Mesendoderm (in vitro differentiated cells): ENCODE measurements at regions not wholly inside any gene's neighbourhood (a gene's known extent, or its start where the extent isn't known, plus 50 kb on each side); places are given as distances from the start of the nearest gene placed in this dataset.

ENCODE experiments used
- DNase-seq: peaks from one replicate; pipeline ENCODE4 v3.0.0; 2013
- H2AK5ac ChIP-seq: 2 replicates; pipeline ENCODE4 v1.6.1; 2013; ENCODE audit warnings: low read length, inconsistent platforms
- H2BK120ac ChIP-seq: 2 replicates; pipeline ENCODE4 v1.6.1; 2013; ENCODE audit warnings: low read depth, mild to moderate bottlenecking, low read length, moderate library complexity, mixed read lengths
- H2BK15ac ChIP-seq: replicated peaks from 2 replicates; pipeline ENCODE4 v1.6.1; 2013; ENCODE audit warnings: low read depth, mild to moderate bottlenecking, moderate library complexity
- H2BK5ac ChIP-seq: 2 replicates; pipeline ENCODE4 v1.6.1; 2013; ENCODE audit warnings: low read length, inconsistent platforms
- H3K18ac ChIP-seq: 2 replicates; pipeline ENCODE4 v1.6.1; 2013; ENCODE audit warnings: mild to moderate bottlenecking, low read length, mixed read lengths
- H3K23ac ChIP-seq: one replicate; pipeline ENCODE4 v1.6.1; 2013; ENCODE audit warnings: low read length
- H3K27ac ChIP-seq: 2 replicates; pipeline ENCODE4 v1.5.1; 2013; ENCODE audit warnings: low read depth, mild to moderate bottlenecking, inconsistent platforms, low read length, moderate library complexity
- H3K27me3 ChIP-seq: 2 replicates; pipeline ENCODE4 v1.6.1; 2013; ENCODE audit warnings: low read length, control low read depth, mild to moderate bottlenecking, inconsistent platforms; ENCODE audit not compliant: insufficient read depth, poor library complexity
- H3K36me3 ChIP-seq: 2 replicates; pipeline ENCODE4 v1.6.1; 2013; ENCODE audit warnings: low read length, inconsistent platforms; ENCODE audit not compliant: control insufficient read depth, insufficient read depth
- H3K4ac ChIP-seq: one replicate; pipeline ENCODE4 v1.6.1; 2013; ENCODE audit warnings: low read depth, mild to moderate bottlenecking, low read length, moderate library complexity
- H3K4me1 ChIP-seq: 2 replicates; pipeline ENCODE4 v1.6.1; 2013; ENCODE audit warnings: low read depth, low read length, inconsistent platforms; ENCODE audit not compliant: control insufficient read depth
- H3K4me2 ChIP-seq: 2 replicates; pipeline ENCODE4 v1.6.1; 2013; ENCODE audit warnings: low read length
- H3K4me3 ChIP-seq: 2 replicates; pipeline ENCODE4 v1.5.1; 2013; ENCODE audit warnings: mild to moderate bottlenecking, low read length
- H3K56ac ChIP-seq: one replicate; pipeline ENCODE4 v1.6.1; 2013; ENCODE audit warnings: low read length
- H3K79me1 ChIP-seq: 2 replicates; pipeline ENCODE4 v1.6.1; 2013; ENCODE audit warnings: low read length, inconsistent platforms
- H3K79me2 ChIP-seq: 2 replicates; pipeline ENCODE4 v1.6.1; 2013; ENCODE audit warnings: mild to moderate bottlenecking, low read length; ENCODE audit not compliant: control insufficient read depth, insufficient read depth
- H3K9ac ChIP-seq: 2 replicates; pipeline ENCODE4 v1.6.1; 2013; ENCODE audit warnings: low read length, inconsistent platforms
- H4K5ac ChIP-seq: one replicate; pipeline ENCODE4 v1.6.1; 2013; ENCODE audit warnings: low read length
- H4K8ac ChIP-seq: one replicate; pipeline ENCODE4 v1.6.1; 2013; ENCODE audit warnings: low read depth, mild to moderate bottlenecking, control low read depth, low read length, moderate library complexity
- WGBS: extraction: QIAGEN DNeasy Blood & Tissue Kit; methylation state at CpG from one replicate; pipeline ENCODE4 v1.1.7; 2013; ENCODE audit warnings: low lambda C conversion rate, missing lambda C conversion rate; ENCODE audit not compliant: insufficient coverage; ENCODE audit errors: extremely low coverage; 5-methylcytosine and 5-hydroxymethylcytosine counted together

GRCh38 chr16:86215979-86216585 is 294.2 kb upstream of the FOXF1 start:
- H3K18ac ChIP-seq = no peak overlapping the region
- WGBS = no CpG with 5 or more reads among the region's 9 CpGs
- no peak overlapping the region for H3K27ac ChIP-seq

GRCh38 chr16:86216591-86216990 is 293.7 kb upstream of the FOXF1 start:
- H3K79me1 ChIP-seq = no peaks in the 10 kb centered on the region
- H3K4ac ChIP-seq = no peak overlapping the region
- H2BK120ac ChIP-seq = no peak overlapping the region
- no peak overlapping the region for H4K5ac ChIP-seq
- no peak overlapping the region for H3K4me3 ChIP-seq
- no CpG with 5 or more reads among the region's 9 CpGs for WGBS
- no peak for DNase-seq
- H4K8ac ChIP-seq = no peak overlapping the region
- no peak overlapping the region for H3K27ac ChIP-seq
- H3K36me3 ChIP-seq = no peaks in the 10 kb centered on the region
- no peak overlapping the region for H3K23ac ChIP-seq
- no peak overlapping the region for H3K4me2 ChIP-seq
- no peaks in the 10 kb centered on the region for H3K4me1 ChIP-seq
- H3K79me2 ChIP-seq = no peaks in the 10 kb centered on the region
- no peak overlapping the region for H2AK5ac ChIP-seq
- H3K18ac ChIP-seq = no peak overlapping the region
- H3K27me3 ChIP-seq = no peaks in the 10 kb centered on the region
- no peak overlapping the region for H2BK5ac ChIP-seq
- no peak overlapping the region for H3K56ac ChIP-seq
- no peak overlapping the region for H2BK15ac ChIP-seq
- no peak overlapping the region for H3K9ac ChIP-seq

More at GRCh38 chr16:86215979-86216585, 294.2 kb upstream of the FOXF1 start:
- Histone ChIP-seq H3K9ac (no peak overlapping the region), H3K36me3 (no peaks in the 10 kb centered on the region), H2BK120ac (no peak overlapping the region), H3K79me1 (no peaks in the 10 kb centered on the region), H4K8ac (no peak overlapping the region), H3K27me3 (no peaks in the 10 kb centered on the region), H2BK5ac (no peak overlapping the region), H3K4me2 (no peak overlapping the region), H3K4me3 (no peak overlapping the region), H3K4ac (no peak overlapping the region), H2AK5ac (no peak overlapping the region), H3K79me2 (no peaks in the 10 kb centered on the region), H2BK15ac (no peak overlapping the region), H3K23ac (no peak overlapping the region), H3K4me1 (no peaks in the 10 kb centered on the region), H4K5ac (no peak overlapping the region), H3K56ac (no peak overlapping the region)
- no peak for DNase-seq

DNA sequence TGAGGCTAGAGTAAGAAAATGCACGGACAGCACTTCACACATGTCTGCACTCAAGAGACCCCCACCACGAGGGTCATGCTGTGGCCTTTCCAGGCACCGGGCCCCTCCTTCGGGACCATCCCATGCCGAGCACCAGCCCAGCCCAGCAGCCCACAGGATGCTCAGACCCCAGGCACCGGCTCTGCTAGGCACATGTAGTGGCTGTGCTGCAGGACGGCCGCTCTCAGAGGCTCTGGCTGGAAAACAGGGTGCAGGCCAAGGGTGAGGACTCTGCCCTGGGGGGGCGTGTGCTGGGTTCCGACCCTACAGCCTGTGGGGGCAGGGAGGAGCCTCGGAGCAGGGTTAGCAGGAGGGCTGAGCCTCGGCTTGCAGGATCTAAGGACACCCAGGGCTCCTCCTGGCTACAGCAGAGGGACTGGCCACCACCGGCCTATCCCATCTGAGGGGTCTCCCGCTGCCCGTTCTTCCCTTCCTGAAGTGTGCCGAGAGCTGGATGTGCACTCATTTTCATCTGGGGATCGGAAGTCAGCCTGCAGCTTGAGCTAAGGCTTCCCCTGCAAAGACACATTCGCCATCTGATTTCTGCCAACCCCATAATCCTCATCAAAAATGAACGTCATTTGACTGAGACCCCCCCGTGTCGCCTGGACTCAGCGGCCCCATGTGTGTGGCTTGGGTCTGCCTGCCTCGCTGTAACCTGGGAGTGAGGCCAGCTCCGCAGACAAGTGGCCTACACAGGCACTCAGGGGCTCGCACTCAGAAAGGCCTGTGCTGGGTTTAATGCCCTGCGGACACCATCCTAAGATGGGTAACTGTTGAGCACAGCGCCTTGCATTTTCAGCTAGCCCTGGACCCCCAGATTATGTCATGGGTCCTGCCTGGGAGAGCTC is 293.1 kb upstream of the FOXF1 start:
- H2AK5ac ChIP-seq = no peak overlapping the region
- H3K36me3 ChIP-seq = no peaks in the 10 kb centered on the region
- no peak overlapping the region for H3K9ac ChIP-seq
- no peaks in the 10 kb centered on the region for H3K27me3 ChIP-seq
- no peak overlapping the region for H2BK5ac ChIP-seq
- no peak overlapping the region for H3K27ac ChIP-seq
- no peak for DNase-seq
- no peaks in the 10 kb centered on the region for H3K79me2 ChIP-seq
- no peak overlapping the region for H3K4me2 ChIP-seq
- no CpG with 5 or more reads among the region's 27 CpGs for WGBS
- H2BK15ac ChIP-seq = no peak overlapping the region
- no peak overlapping the region for H3K18ac ChIP-seq
- no peak overlapping the region for H4K5ac ChIP-seq
- H3K4me3 ChIP-seq = no peak overlapping the region
- H4K8ac ChIP-seq = no peak overlapping the region
- H3K4me1 ChIP-seq = no peaks in the 10 kb centered on the region
- no peak overlapping the region for H3K56ac ChIP-seq
- H3K4ac ChIP-seq = no peak overlapping the region
- no peak overlapping the region for H3K23ac ChIP-seq
- H3K79me1 ChIP-seq = no peaks in the 10 kb centered on the region
- no peak overlapping the region for H2BK120ac ChIP-seq

- H2AK5ac ChIP-seq = no peak overlapping the region
- H3K4me3 ChIP-seq = no peak overlapping the region
- WGBS = no CpG with 5 or more reads among the region's 7 CpGs
- no peak overlapping the region for H3K27ac ChIP-seq
- H4K8ac ChIP-seq = no peak overlapping the region
- H3K4ac ChIP-seq = no peak overlapping the region
- H3K56ac ChIP-seq = no peak overlapping the region
- no peaks in the 10 kb centered on the region for H3K79me1 ChIP-seq
- no peak overlapping the region for H3K4me2 ChIP-seq
- H2BK15ac ChIP-seq = no peak overlapping the region
- H3K23ac ChIP-seq = no peak overlapping the region
- no peak overlapping the region for H3K9ac ChIP-seq
- DNase-seq = no peak
- no peaks in the 10 kb centered on the region for H3K27me3 ChIP-seq
- no peaks in the 10 kb centered on the region for H3K4me1 ChIP-seq
- no peak overlapping the region for H3K18ac ChIP-seq
- no peaks in the 10 kb centered on the region for H3K36me3 ChIP-seq
- H2BK120ac ChIP-seq = no peak overlapping the region
- no peak overlapping the region for H2BK5ac ChIP-seq
- no peaks in the 10 kb centered on the region for H3K79me2 ChIP-seq
- H4K5ac ChIP-seq = no peak overlapping the region
Measured at GRCh38 chr16:86217891-86218270, 292.4 kb upstream of the FOXF1 start.

- H2BK5ac ChIP-seq = no peak overlapping the region
- H3K4me3 ChIP-seq = no peak overlapping the region
- no peak overlapping the region for H3K27ac ChIP-seq
- H2AK5ac ChIP-seq = no peak overlapping the region
- H3K9ac ChIP-seq = no peak overlapping the region
- DNase-seq = no peak
- no peaks in the 10 kb centered on the region for H3K79me2 ChIP-seq
- H3K4me2 ChIP-seq = no peak overlapping the region
- no peaks in the 10 kb centered on the region for H3K79me1 ChIP-seq
- no peak overlapping the region for H2BK120ac ChIP-seq
- H4K8ac ChIP-seq = no peak overlapping the region
- no peaks in the 10 kb centered on the region for H3K4me1 ChIP-seq
- H3K56ac ChIP-seq = no peak overlapping the region
- no peak overlapping the region for H3K23ac ChIP-seq
- no peaks in the 10 kb centered on the region for H3K36me3 ChIP-seq
- WGBS = no CpG with 5 or more reads among the region's 9 CpGs
- H3K27me3 ChIP-seq = no peaks in the 10 kb centered on the region
- H4K5ac ChIP-seq = no peak overlapping the region
- H2BK15ac ChIP-seq = no peak overlapping the region
- no peak overlapping the region for H3K4ac ChIP-seq
- H3K18ac ChIP-seq = no peak overlapping the region
Measured at GRCh38 chr16:86218479-86219170, 291.7 kb upstream of the FOXF1 start.
